NCI-H510A treated with DMSO at 0.1 percent for 48 hours (cell line): ENCODE measurements at regions not wholly inside any gene's neighbourhood (a gene's known extent, or its start where the extent isn't known, plus 50 kb on each side); places are given as distances from the start of the nearest gene placed in this dataset.

Experiments
- DNase-seq: peaks from one replicate; lab custom pipeline; 2025; lab: John Stamatoyannopoulos, UW

GRCh38 chr12:84741031-84741430 lies 171.6 kb downstream of the SLC6A15 start:
- DNase-seq: no peak

- no peak for DNase-seq
These were observed 172.0 kb downstream of the SLC6A15 start for GRCh38 chr12:84740602-84741001.

GRCh38 chr12:84738481-84738972 lies 174.1 kb downstream of the SLC6A15 start:
- DNase-seq: no peak

GRCh38 chr12:84732828-84733340 lies 179.7 kb downstream of the SLC6A15 start:
- no peak for DNase-seq

GRCh38 chr12:84730561-84731162 lies 181.9 kb downstream of the SLC6A15 start:
- no peak for DNase-seq

- DNase-seq: peak; percentile 31
These were observed 184.6 kb downstream of the SLC6A15 start for GRCh38 chr12:84727961-84728360.

- no peak for DNase-seq
These were observed 185.8 kb downstream of the SLC6A15 start for GRCh38 chr12:84726780-84727179.

- no peak for DNase-seq
These were observed 188.6 kb downstream of the SLC6A15 start for GRCh38 chr12:84723988-84724387.

- no peak for DNase-seq
These were observed 192.6 kb downstream of the SLC6A15 start for GRCh38 chr12:84719997-84720396.

GRCh38 chr12:84718906-84719305 lies 193.7 kb downstream of the SLC6A15 start:
- DNase-seq: no peak

GRCh38 chr12:84712747-84713146 lies 199.9 kb downstream of the SLC6A15 start:
- no peak for DNase-seq

GRCh38 chr12:84706374-84706773 lies 206.2 kb downstream of the SLC6A15 start:
- DNase-seq: no peak

- DNase-seq: no peak
These were observed 207.7 kb downstream of the SLC6A15 start for GRCh38 chr12:84704856-84705255.

- no peak for DNase-seq
These were observed 210.6 kb downstream of the SLC6A15 start for GRCh38 chr12:84702001-84702400.

GRCh38 chr12:84701041-84701440 lies 211.6 kb downstream of the SLC6A15 start:
- DNase-seq: no peak

GRCh38 chr12:84698576-84699333 lies 213.8 kb downstream of the SLC6A15 start:
- DNase-seq: no peak

- DNase-seq: no peak
These were observed 215.6 kb downstream of the SLC6A15 start for GRCh38 chr12:84696908-84697540.

- no peak for DNase-seq
These were observed 216.3 kb downstream of the SLC6A15 start for GRCh38 chr12:84696281-84696680.

- DNase-seq: no peak
These were observed 218.5 kb downstream of the SLC6A15 start for GRCh38 chr12:84694116-84694515.

- DNase-seq: no peak
These were observed 220.5 kb downstream of the SLC6A15 start for GRCh38 chr12:84692071-84692470.

GRCh38 chr12:84691266-84691665 lies 221.3 kb downstream of the SLC6A15 start:
- no peak for DNase-seq

GRCh38 chr12:84689638-84690037 lies 223.0 kb downstream of the SLC6A15 start:
- no peak for DNase-seq

- DNase-seq: no peak
These were observed 227.2 kb downstream of the SLC6A15 start for GRCh38 chr12:84685379-84685778.
